CD4-positive, alpha-beta T cell (primary cell): ENCODE measurements at regions not wholly inside any gene's neighbourhood (a gene's known extent, or its start where the extent isn't known, plus 50 kb on each side); places are given as distances from the start of the nearest gene placed in this dataset.

Source experiments
- ATAC-seq: fragments of 200-7000 bp; cut with Tn5 transposase; one replicate; pipeline ENCODE4 v1.10.0; 2022; ENCODE audit warnings: mild to moderate bottlenecking; ENCODE audit not compliant: poor library complexity
- CTCF ChIA-PET: fragments of 350-600 bp; sonication (Branson Sonifier 250); formaldehyde crosslinking; loops from one replicate; lab custom pipeline; 2021; ENCODE audit warnings: antibody characterized with exemption, inconsistent platforms; lab: Charles Lee
- POLR2A ChIA-PET: fragments of 350-600 bp; sonication (Branson Sonifier 250); formaldehyde crosslinking; loops from one replicate; lab custom pipeline; 2021; ENCODE audit warnings: antibody characterized with exemption, inconsistent platforms; lab: Charles Lee
- DNase-seq, 14 experiments: peaks; one replicate each; pipeline ENCODE4 v3.0.0-alpha.2; 2013 to 2020; ENCODE audit warnings: mixed read lengths in 2 of 14
- H3K27ac ChIP-seq, 2 donors: one replicate each; pipeline versions ENCODE4 v1.5.1 to v1.7.0; 2013; ENCODE audit warnings: low read length in 2 of 2, low read depth in 1 of 2, mild to moderate bottlenecking in 1 of 2
- H3K27me3 ChIP-seq, 2 experiments: 1 replicate in 1 of 2; 2 replicates in 1 of 2; pipeline versions ENCODE4 v1.6.1 to v1.7.0; 2013; ENCODE audit warnings: low read length in 2 of 2, control low read depth in 1 of 2, mild to moderate bottlenecking in 1 of 2, moderate library complexity in 1 of 2; ENCODE audit not compliant: insufficient read depth in 2 of 2, control insufficient read depth in 1 of 2
- H3K36me3 ChIP-seq: one replicate; pipeline ENCODE4 v1.6.1; 2013; ENCODE audit warnings: low read length, control low read depth; ENCODE audit not compliant: insufficient read depth
- H3K4me1 ChIP-seq: one replicate; pipeline ENCODE4 v1.6.1; 2013; ENCODE audit warnings: low read length, control low read depth; ENCODE audit not compliant: insufficient read depth
- H3K4me3 ChIP-seq: one replicate; pipeline ENCODE4 v1.5.1; 2013; ENCODE audit warnings: mild to moderate bottlenecking, low read length, moderate library complexity
- H3K9me3 ChIP-seq, 2 experiments: 1 replicate in 1 of 2; 2 replicates in 1 of 2; pipeline versions ENCODE4 v1.6.1 to v1.7.0; 2013; ENCODE audit warnings: low read length in 2 of 2, mild to moderate bottlenecking in 2 of 2, control low read depth in 1 of 2, moderate library complexity in 1 of 2; ENCODE audit not compliant: control insufficient read depth in 1 of 2, insufficient read depth in 1 of 2
- H3K27ac Mint-ChIP-seq: one replicate; pipeline ENCODE4 v1.8.0; 2020; ENCODE audit warnings: mixed read lengths
- H3K27me3 Mint-ChIP-seq: one replicate; pipeline ENCODE4 v1.8.0; 2021; ENCODE audit warnings: mixed read lengths
- H3K36me3 Mint-ChIP-seq: one replicate; pipeline ENCODE4 v1.8.0; 2021; ENCODE audit warnings: low read depth, mixed read lengths
- H3K4me1 Mint-ChIP-seq: one replicate; pipeline ENCODE4 v1.8.0; 2021; ENCODE audit warnings: low read depth, mixed read lengths
- H3K4me3 Mint-ChIP-seq: one replicate; pipeline ENCODE4 v1.8.0; 2020; ENCODE audit warnings: mild to moderate bottlenecking, mixed read lengths
- H3K9me3 Mint-ChIP-seq: one replicate; pipeline ENCODE4 v1.8.0; 2020; ENCODE audit warnings: mixed read lengths
- intact Hi-C, 2 experiments: fragments of 100-400 bp; cut with DNase I in 1 of 2; cut with micrococcal nuclease in 1 of 2; formaldehyde crosslinking; loops; one replicate each; pipeline versions ENCODE4 v1.15.1 to v1.9.0; 2023 to 2025; cut with DNase I, micrococcal nuclease
- TF ChIP-seq, protein P1 (sequence below): fragments of 200-600 bp; IDR thresholded peaks from one replicate; pipeline ENCODE4 v1.8.0; 2022; ENCODE audit warnings: antibody characterized with exemption, mild to moderate bottlenecking

DNA sequence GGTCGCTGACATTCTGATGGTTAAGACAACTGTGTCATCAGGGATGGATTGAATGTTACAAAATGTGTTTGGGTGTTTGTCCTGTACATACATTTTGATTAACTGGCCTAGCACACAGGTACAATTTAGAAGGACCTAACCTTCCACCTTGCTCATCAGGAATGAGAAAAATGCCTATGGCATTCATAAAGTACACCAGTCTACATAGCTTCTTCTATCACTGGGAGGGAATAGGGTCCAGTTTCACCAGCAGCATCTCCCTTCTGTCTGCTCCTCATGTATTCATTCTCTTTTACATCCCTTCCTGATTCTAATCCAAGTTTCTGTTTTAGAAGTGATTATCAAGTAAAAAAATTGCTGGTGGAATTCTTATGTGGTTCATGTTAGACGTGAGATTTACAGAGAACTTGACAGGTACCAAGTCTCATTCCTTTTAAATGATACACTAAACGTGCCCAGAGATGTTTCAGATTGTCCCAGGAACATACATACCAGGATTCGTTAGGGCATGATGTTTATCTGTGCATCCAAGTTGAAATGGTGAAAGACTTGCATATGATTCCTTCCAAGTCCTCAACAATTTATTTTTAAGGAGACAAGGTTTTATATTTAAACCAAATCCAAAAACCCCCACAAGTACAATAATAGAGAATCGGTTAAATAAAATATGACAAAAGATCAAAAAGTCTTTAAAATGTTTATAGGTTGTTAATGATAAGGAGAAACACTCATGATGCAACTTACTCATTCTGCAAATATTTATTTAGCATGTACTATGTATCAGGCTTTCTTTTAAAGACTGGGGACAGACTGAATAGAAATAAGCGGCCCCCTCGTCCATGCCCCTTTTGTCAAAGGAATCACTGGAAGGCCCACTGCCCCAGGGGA, 359.1 kb downstream of the ZNF674 start:
- Mint-ChIP-seq H3K9me3 (no peaks in the 10 kb centered on the region), H3K36me3 (no peaks in the 10 kb centered on the region), H3K4me3 (no peak overlapping the region), H3K4me1 (no peaks in the 10 kb centered on the region), H3K27ac (no peak overlapping the region), H3K27me3 (no peaks in the 10 kb centered on the region)
- intact Hi-C loops, result no loop called here
- TF ChIP-seq, protein P1, sequence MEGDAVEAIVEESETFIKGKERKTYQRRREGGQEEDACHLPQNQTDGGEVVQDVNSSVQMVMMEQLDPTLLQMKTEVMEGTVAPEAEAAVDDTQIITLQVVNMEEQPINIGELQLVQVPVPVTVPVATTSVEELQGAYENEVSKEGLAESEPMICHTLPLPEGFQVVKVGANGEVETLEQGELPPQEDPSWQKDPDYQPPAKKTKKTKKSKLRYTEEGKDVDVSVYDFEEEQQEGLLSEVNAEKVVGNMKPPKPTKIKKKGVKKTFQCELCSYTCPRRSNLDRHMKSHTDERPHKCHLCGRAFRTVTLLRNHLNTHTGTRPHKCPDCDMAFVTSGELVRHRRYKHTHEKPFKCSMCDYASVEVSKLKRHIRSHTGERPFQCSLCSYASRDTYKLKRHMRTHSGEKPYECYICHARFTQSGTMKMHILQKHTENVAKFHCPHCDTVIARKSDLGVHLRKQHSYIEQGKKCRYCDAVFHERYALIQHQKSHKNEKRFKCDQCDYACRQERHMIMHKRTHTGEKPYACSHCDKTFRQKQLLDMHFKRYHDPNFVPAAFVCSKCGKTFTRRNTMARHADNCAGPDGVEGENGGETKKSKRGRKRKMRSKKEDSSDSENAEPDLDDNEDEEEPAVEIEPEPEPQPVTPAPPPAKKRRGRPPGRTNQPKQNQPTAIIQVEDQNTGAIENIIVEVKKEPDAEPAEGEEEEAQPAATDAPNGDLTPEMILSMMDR, result no peak
- H3K36me3 ChIP-seq, result no peaks in the 10 kb centered on the region
- no peak for DNase-seq
- no peaks in the 10 kb centered on the region for H3K4me1 ChIP-seq
- ChIA-PET POLR2A (no interaction called here), CTCF (no interaction called here)
- no peaks in the 10 kb centered on the region for H3K9me3 ChIP-seq
- H3K27ac ChIP-seq, result no peak overlapping the region
- no peak for ATAC-seq
- no peak overlapping the region for H3K4me3 ChIP-seq
- H3K27me3 ChIP-seq, result no peaks in the 10 kb centered on the region

- H3K27ac ChIP-seq, result no peak overlapping the region
- no peaks in the 10 kb centered on the region for H3K4me1 ChIP-seq
- TF ChIP-seq, protein P1, result no peak
- no peak overlapping the region for H3K27ac Mint-ChIP-seq
- no peaks in the 10 kb centered on the region for H3K27me3 Mint-ChIP-seq
- H3K4me3 ChIP-seq, result no peak overlapping the region
- CTCF ChIA-PET, result no interaction called here
- no peak overlapping the region for H3K4me3 Mint-ChIP-seq
- intact Hi-C loops, result no loop called here
- ATAC-seq (no peak), DNase-seq (no peak)
- no peaks in the 10 kb centered on the region for H3K36me3 Mint-ChIP-seq
- no peaks in the 10 kb centered on the region for H3K36me3 ChIP-seq
- H3K9me3 Mint-ChIP-seq, result no peaks in the 10 kb centered on the region
- no peaks in the 10 kb centered on the region for H3K27me3 ChIP-seq
- POLR2A ChIA-PET, result no interaction called here
- H3K9me3 ChIP-seq, result no peaks in the 10 kb centered on the region
- no peaks in the 10 kb centered on the region for H3K4me1 Mint-ChIP-seq
These were observed 360.5 kb downstream of the ZNF674 start for GRCh38 chrX:46184749-46185148.

GRCh38 chrX:46180258-46180687, 364.9 kb downstream of the ZNF674 start:
- POLR2A ChIA-PET, result no interaction called here
- Mint-ChIP-seq H3K4me1 (no peaks in the 10 kb centered on the region), H3K9me3 (no peaks in the 10 kb centered on the region), H3K27ac (no peak overlapping the region), H3K4me3 (no peak overlapping the region), H3K27me3 (no peaks in the 10 kb centered on the region), H3K36me3 (no peaks in the 10 kb centered on the region)
- DNase-seq (no peak), ATAC-seq (no peak)
- no peak overlapping the region for H3K27ac ChIP-seq
- H3K27me3 ChIP-seq, result no peaks in the 10 kb centered on the region
- TF ChIP-seq, protein P1, result no peak
- H3K9me3 ChIP-seq, result no peaks in the 10 kb centered on the region
- H3K4me1 ChIP-seq, result no peaks in the 10 kb centered on the region
- H3K4me3 ChIP-seq, result no peak overlapping the region
- no peaks in the 10 kb centered on the region for H3K36me3 ChIP-seq
- intact Hi-C loops, result no loop called here
- CTCF ChIA-PET, result no interaction called here
